GM21360 (cell line): ENCODE measurements at regions not wholly inside any gene's neighbourhood (a gene's known extent, or its start where the extent isn't known, plus 50 kb on each side); places are given as distances from the start of the nearest gene placed in this dataset.
A peak's percentile ranks its signal among the peaks of the same experiment; 100 is the strongest.

Experiments used
- ATAC-seq: cut with Tn5 transposase; IDR thresholded peaks from one replicate; pipeline ENCODE4 v1.9.1; 2021; ENCODE audit warnings: mild to moderate bottlenecking, moderate library complexity; ENCODE audit not compliant: unreplicated experiment

GRCh38 chr18:61989138-61989537 is 96.3 kb upstream of the RNF152 start:
- ATAC-seq: no peak

- no peak for ATAC-seq
Measured at GRCh38 chr18:61988100-61988499, 95.3 kb upstream of the RNF152 start.

- ATAC-seq: no peak
Measured at GRCh38 chr18:61985681-61986080, 92.9 kb upstream of the RNF152 start.

GRCh38 chr18:61984349-61984748 is 91.5 kb upstream of the RNF152 start:
- no peak for ATAC-seq

- ATAC-seq: no peak
Measured at GRCh38 chr18:61982475-61982874, 89.7 kb upstream of the RNF152 start.

- ATAC-seq: no peak
Measured at GRCh38 chr18:61980355-61980754, 87.5 kb upstream of the RNF152 start.

- ATAC-seq: peak; percentile 41
Measured at GRCh38 chr18:61975526-61976326, 82.9 kb upstream of the RNF152 start.

- no peak for ATAC-seq
Measured at GRCh38 chr18:61973273-61974115, 80.7 kb upstream of the RNF152 start.

- peak; percentile 87 for ATAC-seq
Measured at GRCh38 chr18:61972389-61973264, 79.8 kb upstream of the RNF152 start.

GRCh38 chr18:61967252-61967891 is 74.6 kb upstream of the RNF152 start:
- no peak for ATAC-seq

- ATAC-seq: no peak
Measured at GRCh38 chr18:61965311-61965710, 72.5 kb upstream of the RNF152 start.

- ATAC-seq: no peak
Measured at GRCh38 chr18:61964616-61965015, 71.8 kb upstream of the RNF152 start.

- no peak for ATAC-seq
Measured at GRCh38 chr18:61963705-61964104, 70.9 kb upstream of the RNF152 start.

- no peak for ATAC-seq
Measured at GRCh38 chr18:61957801-61958516, 65.2 kb upstream of the RNF152 start.

GRCh38 chr18:61955644-61956043 is 62.8 kb upstream of the RNF152 start:
- peak; percentile 40 for ATAC-seq

- ATAC-seq: no peak
Measured at GRCh38 chr18:61954096-61954746, 61.4 kb upstream of the RNF152 start.

- no peak for ATAC-seq
Measured at GRCh38 chr18:61953641-61954040, 60.8 kb upstream of the RNF152 start.

- ATAC-seq: no peak
Measured at GRCh38 chr18:61953161-61953560, 60.4 kb upstream of the RNF152 start.

- no peak for ATAC-seq
Measured at GRCh38 chr18:61951396-61951795, 58.6 kb upstream of the RNF152 start.
